ENCODE measurements at regions not wholly inside any gene's neighbourhood (a gene's known extent, or its start where the extent isn't known, plus 50 kb on each side); places are given as distances from the start of the nearest gene placed in this dataset.

DNA sequence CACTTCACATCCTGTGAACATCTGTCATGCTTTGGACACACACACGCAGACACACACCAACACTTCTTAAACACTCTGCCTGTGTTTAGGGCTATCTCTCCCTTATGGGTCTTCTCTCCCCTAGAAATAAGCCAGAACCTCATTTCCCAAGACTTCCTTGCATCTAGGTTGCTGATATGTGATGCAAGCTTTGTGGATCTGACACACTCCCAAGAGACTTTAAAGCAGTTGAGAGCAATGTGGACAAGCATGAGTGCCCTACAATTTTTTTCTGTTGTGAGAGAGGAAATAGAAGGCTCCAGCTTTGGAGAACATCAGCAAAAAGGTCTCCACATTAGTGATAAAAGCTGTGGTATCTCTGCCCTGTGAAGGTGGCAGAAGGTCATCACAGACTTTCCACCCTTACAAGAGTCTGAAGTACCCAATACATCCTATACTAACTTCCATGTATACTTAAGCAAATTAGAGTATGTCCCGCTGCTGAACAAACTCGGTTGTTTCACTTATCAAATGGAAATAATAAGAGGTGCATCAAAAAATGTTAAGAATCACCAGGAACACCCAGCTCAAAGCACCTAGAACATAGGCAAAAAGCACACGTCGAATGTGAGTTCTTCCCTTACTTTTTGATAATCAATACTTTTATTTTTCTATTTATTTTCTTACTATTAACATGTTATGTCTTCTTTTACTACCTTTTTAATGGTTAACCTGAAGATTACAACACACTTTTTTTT, 267.6 kb downstream of the SETD4 start:
- TF ChIP-seq GATA2 (IDR thresholded peaks at IDR 0.05; ENCODE audit: low read depth, low read length), result no peak
- TF ChIP-seq GATA3 (IDR thresholded peaks at IDR 0.05; ENCODE audit: low read depth, low read length), result no peak

DNA sequence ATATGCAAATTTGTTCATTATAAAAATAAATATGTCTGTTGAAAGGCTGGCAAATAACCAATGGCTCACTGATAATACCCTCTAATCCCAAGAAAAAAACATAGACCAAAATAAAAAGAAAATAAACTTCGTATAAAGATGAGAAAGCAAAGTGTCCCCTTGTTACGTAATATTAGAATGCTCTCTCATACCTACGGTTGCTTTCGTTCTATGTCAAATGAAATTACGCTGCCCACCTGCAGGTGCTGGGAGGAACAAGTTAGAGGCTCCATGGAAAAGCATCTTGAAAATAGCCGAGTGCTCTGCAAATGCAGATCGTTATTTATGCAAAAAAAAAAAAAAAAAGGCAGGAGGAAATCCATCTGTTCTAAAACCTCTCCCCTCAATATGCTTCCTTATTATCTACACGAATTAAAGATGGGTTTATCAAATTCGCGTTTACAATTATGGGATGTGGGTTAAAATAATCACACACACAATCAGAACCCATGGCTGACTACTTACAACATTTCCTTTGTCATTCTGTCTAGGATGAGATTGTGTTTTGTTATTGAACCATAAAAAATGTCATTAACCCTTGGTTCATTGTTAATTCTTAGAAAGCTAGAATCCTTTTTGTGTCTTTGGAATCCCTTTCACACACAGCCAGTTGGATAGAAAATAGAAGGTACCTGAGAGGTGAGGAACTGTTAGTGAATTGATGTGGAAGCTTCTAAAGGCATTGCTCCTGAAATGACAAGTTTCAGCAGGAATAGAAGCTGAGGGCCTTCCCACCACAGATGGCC, 268.6 kb downstream of the SETD4 start:
- TF ChIP-seq GATA3 (IDR thresholded peaks at IDR 0.05; ENCODE audit: low read depth, low read length) (no peak), GATA2 (IDR thresholded peaks at IDR 0.05; ENCODE audit: low read depth, low read length) (no peak)

DNA sequence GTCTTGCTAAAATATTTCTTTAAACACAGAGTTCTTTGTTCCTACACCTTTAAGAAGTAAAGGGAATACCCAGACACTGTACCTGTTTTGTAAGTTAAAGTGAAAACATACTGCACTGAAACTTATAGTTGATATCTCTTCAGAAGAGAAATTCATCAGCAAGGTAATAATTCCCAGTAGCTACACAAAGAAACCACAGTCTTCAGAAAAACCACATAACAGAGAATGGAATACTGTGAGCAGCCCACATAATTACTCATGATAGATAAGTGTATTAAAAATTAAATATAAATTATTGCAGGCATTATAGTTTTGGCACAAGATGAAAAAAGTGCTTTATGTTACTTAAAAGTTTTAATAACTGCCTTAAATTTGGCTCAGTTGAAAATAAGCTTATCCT, 276.6 kb downstream of the SETD4 start:
- TF ChIP-seq GATA2 (IDR thresholded peaks at IDR 0.05; ENCODE audit: low read depth, low read length) (no peak), GATA3 (IDR thresholded peaks at IDR 0.05; ENCODE audit: low read depth, low read length) (no peak)

DNA sequence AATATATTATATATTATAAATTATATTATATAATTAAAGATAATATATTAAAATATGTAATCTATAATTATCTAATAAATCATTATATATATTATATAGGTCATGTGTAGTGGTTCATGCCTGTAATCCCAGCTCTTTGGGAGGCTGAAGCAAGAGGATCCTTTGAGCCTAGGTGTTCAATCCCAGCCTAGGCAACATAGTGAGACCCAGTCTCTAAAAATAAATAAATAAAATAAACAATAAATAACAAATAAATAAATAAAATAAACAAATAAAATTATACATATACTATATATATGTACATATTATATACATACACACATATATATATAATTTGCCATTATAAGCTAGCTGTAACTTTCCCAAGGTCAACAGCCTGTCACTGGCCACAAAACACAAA, 277.7 kb downstream of the SETD4 start:
- TF ChIP-seq GATA3 (IDR thresholded peaks at IDR 0.05; ENCODE audit: low read depth, low read length) (no peak), GATA2 (IDR thresholded peaks at IDR 0.05; ENCODE audit: low read depth, low read length) (no peak)

DNA sequence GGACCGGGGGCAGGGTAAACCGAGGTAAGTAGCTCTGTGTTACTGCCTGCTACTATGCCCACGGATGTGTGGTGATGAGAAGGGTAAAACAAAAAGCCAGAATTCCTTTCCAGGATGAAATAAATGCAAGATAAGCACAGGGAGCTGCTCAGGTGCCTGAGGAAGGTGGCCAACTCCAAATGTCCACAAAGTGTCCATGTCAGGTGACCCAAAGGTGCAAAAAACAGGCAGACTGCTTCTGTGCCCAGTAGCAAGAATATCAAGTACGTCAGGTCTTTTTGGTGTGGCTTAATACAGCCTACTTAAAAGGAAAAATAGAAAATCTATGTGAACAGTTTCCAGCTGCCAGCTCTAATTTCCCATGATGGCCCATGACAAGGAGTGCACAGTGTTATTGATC, 279.3 kb downstream of the SETD4 start:
- TF ChIP-seq GATA2 (IDR thresholded peaks at IDR 0.05; ENCODE audit: low read depth, low read length) (no peak), GATA3 (IDR thresholded peaks at IDR 0.05; ENCODE audit: low read depth, low read length) (no peak)

DNA sequence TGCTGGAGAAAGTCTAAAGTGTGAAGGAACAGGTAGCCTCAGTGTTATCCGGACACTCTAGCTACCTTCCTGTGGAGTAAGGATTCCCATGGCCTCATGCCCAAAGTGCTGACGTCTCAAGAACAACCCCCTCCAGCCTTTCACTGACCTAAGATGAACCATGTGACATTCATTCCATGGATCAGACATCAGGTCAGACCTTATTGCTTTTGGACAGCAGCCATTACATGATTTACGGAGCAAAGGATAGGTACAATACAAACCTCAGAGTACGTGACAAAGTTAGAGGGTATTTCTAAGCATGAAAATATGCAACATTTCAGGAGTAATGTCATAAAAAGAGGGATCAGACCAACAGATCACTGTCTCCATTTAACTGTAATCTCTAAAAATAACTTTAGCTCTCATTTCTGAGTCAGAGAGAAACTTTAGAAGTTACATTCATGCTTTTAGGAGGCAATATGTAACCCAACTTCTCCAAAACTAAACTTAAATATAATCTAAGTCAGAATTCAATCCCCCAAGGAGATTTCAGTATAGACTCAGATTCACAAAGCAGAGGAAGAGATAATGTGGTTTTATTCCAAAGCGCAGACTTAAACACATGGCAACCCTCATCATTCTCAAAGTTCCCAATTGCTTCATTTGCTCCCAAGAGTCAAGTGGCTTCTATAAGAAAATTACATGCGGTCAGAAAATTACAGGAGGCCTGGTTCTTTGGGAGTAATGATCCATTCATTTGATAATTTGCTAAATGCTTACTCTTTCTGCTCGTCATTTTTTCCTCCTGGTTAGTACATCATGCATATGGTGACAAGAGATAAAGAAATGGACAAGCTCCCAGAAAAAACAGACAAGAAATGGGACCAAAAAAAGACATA, 280.4 kb downstream of the SETD4 start:
- no peak for TF ChIP-seq GATA3 (IDR thresholded peaks at IDR 0.05; ENCODE audit: low read depth, low read length)
- no peak for TF ChIP-seq GATA2 (IDR thresholded peaks at IDR 0.05; ENCODE audit: low read depth, low read length)

DNA sequence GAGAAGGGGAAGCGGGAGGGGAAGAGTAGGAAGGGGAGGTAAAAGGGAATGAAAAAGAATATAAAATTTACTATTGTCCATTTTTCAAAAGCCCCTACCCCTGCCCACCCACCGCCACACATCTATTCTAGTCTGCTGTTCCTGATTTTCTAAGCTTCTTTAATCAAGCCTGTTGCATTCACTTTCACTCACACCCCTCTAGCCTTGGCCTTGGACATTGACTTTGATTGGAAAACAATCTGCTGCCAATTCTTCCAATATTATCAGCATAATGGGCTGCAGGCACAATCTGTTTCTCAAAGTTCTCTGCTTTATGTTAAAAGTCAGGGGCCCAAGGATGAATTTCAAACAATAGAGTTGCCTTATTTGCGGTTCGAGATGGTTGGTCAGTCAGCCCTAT, 281.2 kb downstream of the SETD4 start:
- TF ChIP-seq GATA3 (IDR thresholded peaks at IDR 0.05; ENCODE audit: low read depth, low read length) (no peak), GATA2 (IDR thresholded peaks at IDR 0.05; ENCODE audit: low read depth, low read length) (no peak)

DNA sequence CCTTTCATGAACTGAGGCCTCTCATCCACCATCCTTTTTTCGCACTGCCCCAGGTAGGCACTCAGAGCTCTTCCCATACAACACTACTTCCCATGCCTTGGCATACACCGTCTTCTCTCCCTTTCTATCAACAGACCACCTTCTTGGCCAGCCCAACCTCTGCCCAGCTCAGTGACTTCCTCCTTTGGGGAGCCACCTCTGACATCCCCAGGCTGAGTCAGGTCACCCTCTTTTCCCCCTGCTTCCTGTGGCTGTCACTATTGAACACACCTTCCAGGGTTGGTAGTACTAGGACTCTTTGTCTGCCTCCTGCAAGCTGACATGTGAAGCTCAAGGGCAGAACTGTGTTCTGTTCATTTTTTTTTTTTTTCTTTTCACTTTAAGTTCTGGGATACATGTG, 283.2 kb downstream of the SETD4 start:
- TF ChIP-seq GATA2 (IDR thresholded peaks at IDR 0.05; ENCODE audit: low read depth, low read length) (no peak), GATA3 (IDR thresholded peaks at IDR 0.05; ENCODE audit: low read depth, low read length) (no peak)

DNA sequence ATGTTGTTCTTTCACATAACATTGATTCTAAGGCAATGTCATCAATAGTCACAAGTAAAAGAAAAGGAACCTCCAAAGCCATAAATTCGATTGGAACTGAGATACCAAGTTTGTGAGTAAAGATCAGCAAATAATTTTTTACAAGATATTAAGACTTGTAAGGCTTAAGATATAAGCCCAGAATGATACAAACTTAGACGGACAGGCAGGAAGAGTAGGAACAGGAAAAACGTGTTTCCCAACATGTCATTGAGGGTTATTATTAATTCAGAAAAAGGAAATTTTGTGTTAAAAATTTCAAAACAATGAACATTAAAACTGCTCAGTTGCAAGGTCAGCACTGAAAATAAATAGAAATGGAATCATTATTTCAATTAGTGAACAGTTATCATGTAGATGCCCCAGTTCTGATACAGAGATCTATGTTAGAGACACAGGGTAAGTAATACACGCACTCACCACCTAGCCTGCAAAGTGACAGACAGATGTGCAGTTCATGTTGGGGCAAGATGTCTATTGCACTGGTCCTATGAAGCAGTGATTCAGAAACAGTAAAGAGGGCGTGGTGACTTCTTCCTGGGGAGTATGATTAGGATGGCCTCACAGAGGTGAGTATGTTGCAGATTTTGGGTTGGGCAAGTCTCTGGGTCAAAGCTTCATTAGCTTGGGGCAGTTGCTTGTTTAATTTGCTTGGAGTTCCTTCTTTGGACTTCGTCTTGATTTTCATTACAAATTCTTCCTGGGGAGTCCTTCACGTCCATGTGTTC, 284.4 kb downstream of the SETD4 start:
- TF ChIP-seq GATA3 (IDR thresholded peaks at IDR 0.05; ENCODE audit: low read depth, low read length), result no peak
- no peak for TF ChIP-seq GATA2 (IDR thresholded peaks at IDR 0.05; ENCODE audit: low read depth, low read length)

DNA sequence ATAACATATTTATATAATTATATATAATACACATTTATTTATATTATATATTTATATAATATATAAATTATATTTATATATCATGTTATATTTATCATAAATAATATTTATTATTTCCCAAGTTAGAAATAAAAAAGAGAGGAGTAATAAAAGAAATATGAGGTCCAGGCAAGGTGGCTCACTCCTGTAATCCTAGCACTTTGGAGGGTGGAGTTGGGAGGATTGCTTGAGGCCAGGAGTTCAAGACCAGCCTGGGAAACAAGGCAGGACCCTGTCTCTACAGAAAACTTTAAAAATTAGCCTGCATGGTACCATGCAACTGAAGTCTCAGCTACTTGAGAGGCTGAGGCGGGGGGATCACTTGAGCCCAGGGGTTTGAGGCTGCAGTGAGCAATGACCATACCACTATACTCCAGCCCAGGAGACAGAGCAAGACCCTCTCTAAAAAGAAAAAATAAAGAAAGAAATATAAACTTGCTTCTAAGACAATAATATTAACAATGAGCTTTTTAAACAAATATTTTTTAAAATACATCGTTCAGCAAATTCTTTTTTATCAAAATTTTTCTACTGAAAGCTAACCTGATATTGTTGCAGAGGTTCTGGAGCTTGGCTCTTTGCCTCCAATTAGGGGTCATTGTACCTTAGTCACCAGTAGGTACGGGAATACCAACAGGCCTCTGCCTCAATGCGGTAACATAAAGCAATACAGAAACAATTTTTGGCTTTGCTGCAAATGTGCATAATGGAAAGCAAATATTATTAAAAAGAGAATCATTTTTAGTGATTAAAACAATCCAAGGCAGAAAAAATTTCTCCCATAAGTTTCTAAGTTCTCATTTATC, 290.0 kb downstream of the SETD4 start:
- TF ChIP-seq GATA2 (IDR thresholded peaks at IDR 0.05; ENCODE audit: low read depth, low read length), result no peak

DNA sequence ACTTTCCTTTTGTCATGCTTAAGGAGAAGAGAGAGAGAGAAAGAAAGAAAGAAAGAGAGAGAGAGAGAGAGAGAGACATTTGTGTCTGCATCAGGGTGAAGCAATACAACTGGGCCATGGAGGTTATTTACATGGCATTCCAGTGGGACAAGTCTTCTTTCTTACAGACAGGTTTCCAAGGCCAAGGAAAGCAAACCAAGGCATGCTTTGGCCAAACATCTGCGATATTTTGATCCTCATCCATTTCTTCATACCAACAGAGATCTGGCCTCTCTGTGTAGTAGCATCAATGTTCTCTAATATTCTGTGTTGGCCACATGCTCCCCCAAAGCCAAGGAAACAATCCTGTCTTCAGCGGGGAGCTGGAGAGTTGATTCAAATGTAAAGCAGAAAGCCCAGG, 292.1 kb downstream of the SETD4 start:
- no peak for TF ChIP-seq GATA2 (IDR thresholded peaks at IDR 0.05; ENCODE audit: low read depth, low read length)
- TF ChIP-seq GATA3 (IDR thresholded peaks at IDR 0.05; ENCODE audit: low read depth, low read length), result no peak

DNA sequence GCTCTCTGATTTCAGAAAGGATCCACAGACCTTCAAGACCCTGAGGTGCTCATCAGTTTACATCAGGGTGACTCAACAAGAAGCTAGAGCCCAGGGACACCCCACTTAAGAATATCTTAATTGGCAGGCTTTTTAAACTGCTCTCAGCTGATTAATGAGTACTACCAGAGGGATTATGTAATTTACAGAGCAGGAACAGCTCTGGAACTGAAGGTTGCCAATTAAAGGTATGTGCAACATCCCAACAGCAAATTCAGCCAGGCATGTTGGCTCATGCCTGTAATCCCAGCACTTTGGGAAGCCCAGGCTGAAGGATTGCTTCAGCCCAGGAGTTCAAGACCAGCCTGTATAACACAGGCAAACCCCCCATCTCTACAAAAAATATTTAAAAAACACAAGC, 295.7 kb downstream of the SETD4 start:
- TF ChIP-seq GATA3 (IDR thresholded peaks at IDR 0.05; ENCODE audit: low read depth, low read length), result no peak
- TF ChIP-seq GATA2 (IDR thresholded peaks at IDR 0.05; ENCODE audit: low read depth, low read length), result no peak

DNA sequence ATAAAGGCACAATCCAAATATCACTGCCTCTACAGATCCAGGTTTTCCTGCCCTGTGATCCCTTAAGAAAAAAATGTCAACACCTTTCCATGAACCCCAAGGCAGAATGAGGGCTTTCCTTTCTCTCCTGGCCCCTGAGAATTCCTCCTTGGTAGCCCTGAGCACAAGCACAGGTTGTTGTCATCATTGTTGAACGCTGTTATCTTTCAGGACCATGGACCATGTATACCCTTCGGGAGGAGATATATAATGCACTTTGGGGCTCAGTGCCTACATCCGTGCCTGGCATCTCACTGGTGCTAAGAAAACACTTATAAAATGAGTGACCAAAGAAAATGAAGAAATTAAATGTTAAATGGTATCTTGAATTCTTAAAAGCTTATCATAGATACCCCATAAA, 296.2 kb downstream of the SETD4 start:
- TF ChIP-seq GATA2 (IDR thresholded peaks at IDR 0.05; ENCODE audit: low read depth, low read length) (no peak), GATA3 (IDR thresholded peaks at IDR 0.05; ENCODE audit: low read depth, low read length) (no peak)

All from SH-SY5Y (cell line).